GF-D8 (cell line): ENCODE measurements at regions not wholly inside any gene's neighbourhood (a gene's known extent, or its start where the extent isn't known, plus 50 kb on each side); places are given as distances from the start of the nearest gene placed in this dataset.
"Not testable (repeated sequence)": the region's sequence is repeated elsewhere in the genome, so short reads cannot be mapped to it uniquely, and the experiment has no call there.

Source experiments
- DNase-seq: peaks from one replicate; lab custom pipeline; 2025; lab: John Stamatoyannopoulos, UW

GRCh38 chr5:96203761-96204160, 229.3 kb downstream of the PCSK1 start:
- DNase-seq, result no peak

DNA sequence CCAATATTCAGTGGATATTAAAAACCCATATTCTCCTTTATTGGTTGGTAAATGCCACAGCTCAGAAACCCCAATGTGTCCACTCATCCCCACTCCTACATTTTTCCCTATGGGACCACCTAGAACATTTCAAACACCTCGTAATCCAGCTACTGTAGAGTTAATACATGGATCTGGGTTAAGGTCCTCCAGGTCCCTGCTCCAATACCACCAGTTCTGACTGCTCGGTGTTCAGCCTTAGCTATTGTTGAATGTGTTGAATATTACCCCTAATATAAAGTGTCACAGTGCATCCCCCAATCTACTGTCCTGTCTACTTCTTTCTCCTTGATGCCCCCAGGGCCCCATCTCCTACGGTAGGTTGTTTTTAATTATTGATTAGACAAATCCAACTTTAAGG, 231.5 kb downstream of the PCSK1 start:
- no peak for DNase-seq

GRCh38 chr5:96200641-96201040, 232.4 kb downstream of the PCSK1 start:
- DNase-seq, result no peak

- no peak for DNase-seq
Measured at GRCh38 chr5:96199713-96200183, 233.3 kb downstream of the PCSK1 start.

- DNase-seq, result no peak
Measured at GRCh38 chr5:96198356-96199058, 234.5 kb downstream of the PCSK1 start.

DNA sequence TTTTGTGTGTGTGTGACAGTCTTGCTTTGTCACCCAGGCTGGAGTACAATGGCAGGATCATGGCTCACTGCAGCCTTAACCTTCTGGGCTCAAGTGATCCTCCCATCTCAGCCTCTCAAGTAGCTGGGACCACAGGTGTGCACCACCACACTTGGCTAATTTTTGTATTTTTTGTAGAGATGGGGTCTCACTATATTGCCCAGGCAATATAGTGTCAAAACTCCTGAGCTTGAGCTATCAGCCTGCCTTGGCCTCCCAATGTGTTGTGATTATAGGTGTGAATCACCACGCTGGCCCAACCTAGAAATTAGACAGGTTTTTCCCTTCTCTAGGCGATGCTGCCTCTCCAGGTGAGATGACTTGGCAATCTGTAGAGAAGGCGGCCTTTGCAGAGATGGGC, 235.3 kb downstream of the PCSK1 start:
- DNase-seq, result not testable (repeated sequence)

DNA sequence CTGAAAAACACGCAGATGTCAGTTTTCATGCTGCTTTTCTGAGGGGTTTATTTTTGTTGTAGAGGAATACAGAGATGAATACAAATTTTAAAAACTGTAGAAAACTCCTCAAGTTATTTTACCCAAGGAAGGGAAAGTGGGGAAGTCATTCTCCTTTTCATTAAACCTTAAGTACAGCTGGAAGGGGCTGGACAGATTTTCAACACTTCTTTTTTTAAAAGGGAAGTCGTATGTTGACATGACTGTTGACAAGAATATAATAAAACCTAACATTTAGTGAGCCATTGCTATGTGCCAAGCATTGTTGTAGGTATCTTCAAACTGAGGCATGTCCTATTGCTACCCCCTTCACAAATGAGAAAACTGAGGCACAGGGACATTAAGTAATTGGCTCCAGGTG, 235.7 kb upstream of the ELL2 start:
- DNase-seq, result no peak

DNA sequence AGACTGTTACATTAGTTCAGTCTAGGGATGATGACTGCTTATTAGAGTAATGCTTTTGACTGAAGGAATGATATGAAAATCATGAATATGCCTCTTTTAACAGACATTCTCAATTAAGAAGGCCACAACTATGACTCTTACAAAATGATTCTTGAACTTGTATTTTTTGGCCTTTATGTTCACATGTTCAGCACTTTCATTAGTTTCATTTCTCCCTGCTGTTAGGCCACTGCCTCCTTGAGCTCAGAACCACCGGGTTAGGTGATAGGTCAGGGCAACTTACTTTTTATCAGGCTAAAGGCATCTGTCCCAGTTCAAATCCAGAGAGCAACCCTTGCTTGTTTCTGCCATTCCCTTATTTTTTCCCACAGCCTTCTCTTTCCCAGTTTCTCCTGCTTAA, 235.2 kb upstream of the ELL2 start:
- DNase-seq, result no peak

- no peak for DNase-seq
Measured at GRCh38 chr5:96196407-96196806, 234.8 kb upstream of the ELL2 start.

DNA sequence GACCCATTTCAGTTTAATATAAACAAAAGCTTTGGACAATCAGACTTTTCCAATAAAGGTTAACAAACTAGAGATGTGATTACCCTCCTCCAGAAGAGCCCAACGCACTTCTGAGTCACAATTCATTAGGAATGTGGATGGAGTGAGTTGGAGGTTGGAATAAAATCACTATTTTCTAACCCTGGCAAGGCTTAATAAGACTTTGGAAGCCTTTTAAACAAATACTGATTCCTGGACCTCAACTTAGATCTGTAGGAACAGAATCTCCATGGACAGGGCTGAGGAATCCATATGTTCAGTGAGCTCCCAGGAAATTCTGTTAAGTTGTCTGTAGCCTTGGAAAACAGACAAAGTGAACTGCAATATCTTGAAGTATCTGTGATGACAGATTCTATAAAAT, 233.5 kb upstream of the ELL2 start:
- no peak for DNase-seq

GRCh38 chr5:96194593-96194992, 232.9 kb upstream of the ELL2 start:
- DNase-seq, result no peak

DNA sequence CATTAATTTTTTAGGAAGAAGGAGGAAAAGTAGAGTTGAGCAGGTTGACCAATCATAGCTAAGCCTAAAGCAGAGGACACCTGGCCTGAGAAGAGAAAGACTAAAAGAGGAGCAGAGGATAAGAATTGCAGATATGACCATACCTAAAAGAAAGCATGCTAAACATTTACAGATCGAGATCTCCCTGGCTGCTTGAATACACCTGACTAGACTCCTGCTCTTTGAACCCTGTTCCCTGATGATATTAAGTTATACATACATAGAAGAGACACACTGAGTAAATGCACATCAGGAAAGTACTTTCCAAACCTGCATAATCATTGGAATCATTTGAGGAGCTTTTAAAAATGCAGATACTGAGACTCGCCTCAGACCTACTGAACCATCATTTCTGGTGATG, 232.3 kb upstream of the ELL2 start:
- no peak for DNase-seq

GRCh38 chr5:96189987-96190386, 228.3 kb upstream of the ELL2 start:
- DNase-seq, result no peak

DNA sequence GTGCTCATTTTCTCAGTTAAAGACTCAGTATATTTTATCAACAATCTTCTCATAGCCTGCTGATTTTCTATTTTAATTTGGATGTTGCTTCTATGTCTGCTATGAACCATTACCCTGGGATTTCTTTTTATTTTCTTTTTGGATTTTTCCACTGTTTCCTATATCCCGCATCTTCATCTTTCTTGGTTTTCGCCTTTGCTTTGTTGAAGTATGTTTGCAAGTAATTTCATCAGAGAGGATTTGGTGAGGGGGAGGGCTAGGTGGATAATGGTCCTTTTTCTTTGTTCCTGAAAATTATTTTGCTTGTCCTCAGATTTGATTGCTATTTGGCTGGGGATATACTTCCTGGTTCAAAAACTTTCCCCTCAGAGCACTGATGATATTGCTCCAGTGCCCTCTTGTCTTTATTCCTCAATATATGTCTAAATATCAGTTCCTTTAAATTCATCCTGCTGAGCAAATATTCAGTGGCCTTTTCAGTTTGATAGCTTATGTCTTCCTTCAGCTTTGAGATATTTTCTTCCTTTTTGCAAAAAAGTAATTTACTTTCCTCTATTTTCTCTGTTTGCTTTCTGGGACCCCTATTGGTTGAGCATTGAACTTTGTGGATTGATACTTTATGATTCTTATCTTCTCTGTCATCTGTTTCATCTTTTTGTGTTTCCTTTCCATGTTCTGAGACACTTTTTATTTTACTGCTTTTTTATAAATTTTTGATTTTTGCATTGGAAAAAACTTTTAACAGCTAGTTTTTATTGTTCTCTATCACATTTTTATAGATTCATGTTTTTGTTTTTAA, 227.6 kb upstream of the ELL2 start:
- no peak for DNase-seq

DNA sequence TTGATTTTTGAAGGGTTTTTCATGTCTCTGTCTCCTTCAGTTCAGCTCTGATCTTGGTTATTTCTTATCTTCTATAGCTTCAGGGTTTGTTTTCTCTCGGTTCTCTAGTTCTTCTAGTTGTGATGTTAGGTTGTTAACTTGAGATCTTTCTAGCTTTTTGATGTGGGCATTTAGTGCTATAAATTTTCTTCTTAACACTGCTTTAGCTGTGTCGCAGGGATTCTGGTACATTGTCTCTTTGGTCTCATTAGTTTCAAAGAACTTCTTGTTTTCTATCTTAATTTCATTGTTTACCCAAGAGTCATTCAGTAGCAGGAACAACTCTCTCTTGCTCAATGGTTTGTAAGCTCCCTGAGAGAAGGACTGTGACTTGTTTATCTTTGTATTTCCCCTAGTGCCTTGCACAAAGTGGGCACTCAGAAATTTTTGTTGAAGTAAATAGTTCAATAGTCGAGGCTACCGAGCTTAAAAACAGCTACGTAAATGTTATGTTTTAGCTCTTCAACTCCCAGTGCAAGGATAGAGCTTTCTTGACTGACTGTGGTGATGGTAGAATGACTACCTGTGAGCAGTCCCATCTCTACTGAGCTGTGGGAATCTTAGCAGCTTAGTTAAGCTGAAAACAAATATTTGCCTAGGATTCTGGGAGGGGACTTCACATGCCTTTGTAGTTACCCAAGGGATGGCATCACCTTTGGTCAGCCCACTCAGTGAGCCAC, 225.8 kb upstream of the ELL2 start:
- no peak for DNase-seq

- not testable (repeated sequence) for DNase-seq
Measured at GRCh38 chr5:96184510-96184909, 222.9 kb upstream of the ELL2 start.

DNA sequence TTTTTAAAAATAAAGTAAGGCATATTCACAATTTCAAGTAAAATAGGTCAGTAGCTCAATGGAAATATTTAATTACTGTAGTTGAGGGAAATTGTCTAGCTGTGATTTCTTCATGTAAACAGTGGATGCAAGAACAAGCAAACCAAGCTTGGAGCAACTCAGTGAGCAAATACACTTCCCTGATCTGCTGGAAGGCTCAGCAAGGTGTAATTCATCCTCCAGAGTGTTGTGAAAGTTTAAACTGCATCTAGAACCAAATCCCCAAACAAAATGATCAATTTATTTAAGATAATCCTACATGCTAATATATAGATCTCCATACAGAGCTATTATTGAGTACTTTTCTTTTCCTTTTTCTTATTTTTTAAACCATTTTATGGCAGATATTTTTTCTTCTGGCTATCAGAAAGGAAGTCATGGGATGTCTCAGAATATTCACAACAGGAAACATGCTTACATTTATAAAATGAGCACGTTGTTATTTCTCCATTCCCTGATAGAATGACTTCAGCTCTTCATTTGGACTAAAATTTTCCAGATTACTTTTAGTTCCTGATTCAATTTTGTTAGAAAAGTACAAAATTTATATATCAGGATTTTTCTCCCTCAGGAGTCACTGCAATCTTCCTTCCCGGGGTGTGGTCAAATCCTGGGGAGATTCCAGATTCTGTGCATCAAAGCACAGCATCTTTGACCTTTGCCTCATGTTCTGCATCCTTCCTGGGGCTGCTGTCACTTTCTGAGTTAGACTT, 219.2 kb upstream of the ELL2 start:
- no peak for DNase-seq

DNA sequence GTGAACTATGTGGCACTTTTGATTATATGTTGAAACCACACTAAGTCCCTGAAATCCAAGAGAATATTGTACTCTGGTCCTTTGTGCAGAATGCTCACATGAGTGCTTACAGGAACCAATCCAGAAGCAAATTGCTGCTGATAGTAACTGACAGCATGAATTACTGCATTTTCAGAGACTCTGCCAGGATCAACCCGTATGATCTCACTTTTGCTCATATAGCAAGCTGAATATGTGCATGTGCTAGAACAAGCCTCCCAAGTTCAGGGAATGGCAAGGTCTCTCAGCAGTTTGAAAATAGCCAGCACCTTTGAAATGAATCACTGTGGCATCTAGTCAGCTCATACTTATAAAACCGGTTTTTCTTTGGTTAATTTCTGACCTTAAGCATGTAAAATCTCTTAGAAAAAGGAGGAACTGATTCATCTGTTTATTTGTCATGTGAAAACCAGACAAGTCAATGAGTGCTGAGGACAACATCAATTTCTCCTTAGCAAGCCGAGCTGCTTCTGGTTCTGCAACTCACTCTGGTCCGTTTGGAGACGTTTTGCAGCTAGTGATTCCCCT, 215.7 kb upstream of the ELL2 start:
- no peak for DNase-seq

- no peak for DNase-seq
Measured at GRCh38 chr5:96176022-96176421, 214.4 kb upstream of the ELL2 start.

DNA sequence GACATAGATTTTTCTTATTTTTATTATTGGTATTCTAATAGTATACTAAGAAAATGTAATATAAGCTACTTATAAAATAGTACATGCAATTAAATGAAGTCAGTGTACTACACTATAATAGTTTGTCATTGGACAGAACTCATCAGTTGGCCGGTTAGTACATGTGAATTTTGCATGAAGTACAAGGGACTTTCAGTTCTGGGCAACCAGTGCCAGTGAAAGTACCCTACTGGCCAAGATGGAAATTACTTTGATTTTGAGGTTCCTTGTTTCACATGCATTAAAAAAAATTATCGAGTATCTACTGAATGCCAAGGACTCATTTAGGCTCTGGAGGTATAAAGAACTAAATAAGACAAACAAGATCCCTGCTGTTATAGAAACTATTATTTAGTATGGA, 213.4 kb upstream of the ELL2 start:
- DNase-seq, result no peak

DNA sequence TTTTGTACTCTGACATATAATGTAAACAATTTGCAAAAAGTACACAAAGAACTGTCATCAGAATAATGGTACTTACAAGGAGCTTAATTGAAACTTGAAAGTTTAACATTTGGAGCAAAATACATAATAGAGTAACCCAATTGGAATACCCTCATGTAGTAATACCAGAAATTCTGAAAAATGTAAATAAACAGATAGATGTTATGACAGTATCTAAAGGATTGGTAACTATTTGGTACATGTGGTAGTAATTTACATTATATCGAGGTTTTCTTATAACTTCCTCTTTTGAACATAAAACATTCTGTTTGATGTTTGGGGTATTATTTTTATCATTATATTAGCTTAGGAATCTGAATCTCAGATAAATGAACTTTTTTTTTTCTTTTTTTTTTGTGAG, 211.7 kb upstream of the ELL2 start:
- no peak for DNase-seq

- no peak for DNase-seq
Measured at GRCh38 chr5:96172436-96172835, 210.8 kb upstream of the ELL2 start.
